ENCODE measurements at regions not wholly inside any gene's neighbourhood (a gene's known extent, or its start where the extent isn't known, plus 50 kb on each side); places are given as distances from the start of the nearest gene placed in this dataset.

- Histone ChIP-seq H3K4me1 (ENCODE audit: control insufficient read depth, insufficient read depth, low read length, poor library complexity, severe bottlenecking) (no peaks in the 10 kb centered on the region), H3K4me3 (ENCODE audit: extremely low read depth, insufficient read depth, low read length, poor library complexity, severe bottlenecking) (no peak overlapping the region), H3K27ac (ENCODE audit: low read depth, low read length, severe bottlenecking) (no peak overlapping the region), H3K36me3 (ENCODE audit: control insufficient read depth, insufficient read depth, low read length) (no peaks in the 10 kb centered on the region), H3K9me3 (ENCODE audit: control insufficient read depth, low read length) (no peaks in the 10 kb centered on the region)
- 83 to 100% methylated on average over 1 to 2 of the region's 4 CpGs for WGBS, 2 experiments (ENCODE audit: insufficient coverage in 2 of 2)
Observed at GRCh38 chr2:221671515-221671914, 99.4 kb upstream of the EPHA4 start.

- no peaks in the 10 kb centered on the region for H3K9me3 ChIP-seq (ENCODE audit: control insufficient read depth, low read length)
- WGBS, 2 experiments (ENCODE audit: insufficient coverage in 2 of 2), result 100% methylated on average over 2 to 3 of the region's 3 CpGs
- H3K4me1 ChIP-seq (ENCODE audit: control insufficient read depth, insufficient read depth, low read length, poor library complexity, severe bottlenecking), result no peaks in the 10 kb centered on the region
- no peak overlapping the region for H3K4me3 ChIP-seq (ENCODE audit: extremely low read depth, insufficient read depth, low read length, poor library complexity, severe bottlenecking)
- H3K27ac ChIP-seq (ENCODE audit: low read depth, low read length, severe bottlenecking), result no peak overlapping the region
- H3K36me3 ChIP-seq (ENCODE audit: control insufficient read depth, insufficient read depth, low read length), result no peaks in the 10 kb centered on the region
Observed at GRCh38 chr2:221662689-221663391, 90.7 kb upstream of the EPHA4 start.

DNA sequence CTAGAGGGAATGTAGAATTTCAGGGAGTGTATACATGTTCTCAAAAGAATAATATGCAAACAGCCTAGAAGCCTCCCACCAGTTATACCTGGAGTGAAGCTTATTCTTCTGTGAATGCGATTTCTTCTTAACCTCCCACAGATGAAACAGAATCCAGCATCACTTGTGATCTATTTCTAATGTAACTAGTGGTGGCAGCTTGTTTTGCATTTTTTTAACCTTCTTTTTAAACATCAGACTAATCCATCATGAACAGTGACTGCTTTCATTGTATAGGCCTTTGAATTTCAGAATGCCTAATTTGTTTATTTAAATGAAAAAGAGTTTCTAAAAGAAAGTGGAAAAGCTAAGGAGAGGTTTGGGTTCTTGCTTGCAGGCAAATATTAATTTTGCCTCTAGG is 85.7 kb upstream of the EPHA4 start:
- no peak overlapping the region for H3K4me3 ChIP-seq (ENCODE audit: extremely low read depth, insufficient read depth, low read length, poor library complexity, severe bottlenecking)
- WGBS, 2 experiments (ENCODE audit: insufficient coverage in 2 of 2), result no CpG with 5 or more reads among the region's 1 CpG
- no peaks in the 10 kb centered on the region for H3K36me3 ChIP-seq (ENCODE audit: control insufficient read depth, insufficient read depth, low read length)
- H3K9me3 ChIP-seq (ENCODE audit: control insufficient read depth, low read length), result no peaks in the 10 kb centered on the region
- H3K4me1 ChIP-seq (ENCODE audit: control insufficient read depth, insufficient read depth, low read length, poor library complexity, severe bottlenecking), result no peaks in the 10 kb centered on the region
- no peak overlapping the region for H3K27ac ChIP-seq (ENCODE audit: low read depth, low read length, severe bottlenecking)

- Histone ChIP-seq H3K36me3 (ENCODE audit: control insufficient read depth, insufficient read depth, low read length) (no peaks in the 10 kb centered on the region), H3K9me3 (ENCODE audit: control insufficient read depth, low read length) (no peaks in the 10 kb centered on the region), H3K4me3 (ENCODE audit: extremely low read depth, insufficient read depth, low read length, poor library complexity, severe bottlenecking) (no peak overlapping the region), H3K27ac (ENCODE audit: low read depth, low read length, severe bottlenecking) (no peak overlapping the region), H3K4me1 (ENCODE audit: control insufficient read depth, insufficient read depth, low read length, poor library complexity, severe bottlenecking) (no peaks in the 10 kb centered on the region)
- 79 to 80% methylated on average over 1 to 2 of the region's 3 CpGs for whole genome bisulfite sequencing, 2 experiments (ENCODE audit: insufficient coverage in 2 of 2)
Observed at GRCh38 chr2:221655300-221655699, 83.2 kb upstream of the EPHA4 start.

DNA sequence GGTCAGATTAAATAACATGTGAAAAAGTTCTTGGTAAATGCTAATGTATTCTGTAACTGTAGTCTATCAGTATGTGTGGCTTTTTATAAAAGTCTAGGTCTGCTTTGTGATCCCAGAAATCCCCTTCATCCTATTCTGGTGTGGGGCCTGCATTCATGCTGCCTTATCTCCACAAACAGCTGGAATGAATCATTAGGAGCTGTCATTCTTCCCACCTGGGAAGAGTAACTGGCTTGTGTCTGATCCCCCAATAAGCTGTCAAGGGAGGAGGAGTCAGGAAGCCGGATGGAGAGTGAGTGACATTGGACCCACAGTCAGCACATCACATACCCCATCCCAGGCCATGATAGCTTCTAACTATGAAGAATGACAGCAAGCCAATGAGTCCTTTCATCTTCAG is 81.1 kb upstream of the EPHA4 start:
- Histone ChIP-seq H3K27ac (ENCODE audit: low read depth, low read length, severe bottlenecking) (no peak overlapping the region), H3K36me3 (ENCODE audit: control insufficient read depth, insufficient read depth, low read length) (no peaks in the 10 kb centered on the region), H3K4me1 (ENCODE audit: control insufficient read depth, insufficient read depth, low read length, poor library complexity, severe bottlenecking) (no peaks in the 10 kb centered on the region), H3K9me3 (ENCODE audit: control insufficient read depth, low read length) (no peaks in the 10 kb centered on the region), H3K4me3 (ENCODE audit: extremely low read depth, insufficient read depth, low read length, poor library complexity, severe bottlenecking) (no peak overlapping the region)
- WGBS, 2 experiments (ENCODE audit: insufficient coverage in 2 of 2), result no CpG with 5 or more reads among the region's 1 CpG

- 89 to 91% methylated on average over 2 to 5 of the region's 5 CpGs for WGBS, 2 experiments (ENCODE audit: insufficient coverage in 2 of 2)
- Histone ChIP-seq H3K9me3 (ENCODE audit: control insufficient read depth, low read length) (no peaks in the 10 kb centered on the region), H3K27ac (ENCODE audit: low read depth, low read length, severe bottlenecking) (no peak overlapping the region), H3K4me1 (ENCODE audit: control insufficient read depth, insufficient read depth, low read length, poor library complexity, severe bottlenecking) (no peaks in the 10 kb centered on the region), H3K36me3 (ENCODE audit: control insufficient read depth, insufficient read depth, low read length) (no peaks in the 10 kb centered on the region), H3K4me3 (ENCODE audit: extremely low read depth, insufficient read depth, low read length, poor library complexity, severe bottlenecking) (no peak overlapping the region)
Observed at GRCh38 chr2:221649051-221649775, 77.1 kb upstream of the EPHA4 start.

- no peaks in the 10 kb centered on the region for H3K4me1 ChIP-seq (ENCODE audit: control insufficient read depth, insufficient read depth, low read length, poor library complexity, severe bottlenecking)
- 59 to 81% methylated on average over 3 of the region's 3 CpGs for WGBS, 2 experiments (ENCODE audit: insufficient coverage in 2 of 2)
- no peak overlapping the region for H3K27ac ChIP-seq (ENCODE audit: low read depth, low read length, severe bottlenecking)
- H3K9me3 ChIP-seq (ENCODE audit: control insufficient read depth, low read length), result peaks cover 7% of the 10 kb centered on the region
- no peak overlapping the region for H3K4me3 ChIP-seq (ENCODE audit: extremely low read depth, insufficient read depth, low read length, poor library complexity, severe bottlenecking)
- no peaks in the 10 kb centered on the region for H3K36me3 ChIP-seq (ENCODE audit: control insufficient read depth, insufficient read depth, low read length)
Observed at GRCh38 chr2:221642447-221642846, 70.3 kb upstream of the EPHA4 start.

- no peaks in the 10 kb centered on the region for H3K36me3 ChIP-seq (ENCODE audit: control insufficient read depth, insufficient read depth, low read length)
- H3K9me3 ChIP-seq (ENCODE audit: control insufficient read depth, low read length), result peaks cover 7% of the 10 kb centered on the region
- no peaks in the 10 kb centered on the region for H3K4me1 ChIP-seq (ENCODE audit: control insufficient read depth, insufficient read depth, low read length, poor library complexity, severe bottlenecking)
- WGBS, 2 experiments (ENCODE audit: insufficient coverage in 2 of 2), result 92 to 100% methylated on average over 6 to 9 of the region's 13 CpGs
- H3K27ac ChIP-seq (ENCODE audit: low read depth, low read length, severe bottlenecking), result no peak overlapping the region
- no peak overlapping the region for H3K4me3 ChIP-seq (ENCODE audit: extremely low read depth, insufficient read depth, low read length, poor library complexity, severe bottlenecking)
Observed at GRCh38 chr2:221641181-221641871, 69.2 kb upstream of the EPHA4 start.

- H3K4me1 ChIP-seq (ENCODE audit: control insufficient read depth, insufficient read depth, low read length, poor library complexity, severe bottlenecking), result no peaks in the 10 kb centered on the region
- no peak overlapping the region for H3K4me3 ChIP-seq (ENCODE audit: extremely low read depth, insufficient read depth, low read length, poor library complexity, severe bottlenecking)
- H3K36me3 ChIP-seq (ENCODE audit: control insufficient read depth, insufficient read depth, low read length), result no peaks in the 10 kb centered on the region
- WGBS, 2 experiments (ENCODE audit: insufficient coverage in 2 of 2), result no CpG with 5 or more reads among the region's 1 CpG
- peaks cover 7% of the 10 kb centered on the region for H3K9me3 ChIP-seq (ENCODE audit: control insufficient read depth, low read length)
- no peak overlapping the region for H3K27ac ChIP-seq (ENCODE audit: low read depth, low read length, severe bottlenecking)
Observed at GRCh38 chr2:221640686-221641085, 68.6 kb upstream of the EPHA4 start.

DNA sequence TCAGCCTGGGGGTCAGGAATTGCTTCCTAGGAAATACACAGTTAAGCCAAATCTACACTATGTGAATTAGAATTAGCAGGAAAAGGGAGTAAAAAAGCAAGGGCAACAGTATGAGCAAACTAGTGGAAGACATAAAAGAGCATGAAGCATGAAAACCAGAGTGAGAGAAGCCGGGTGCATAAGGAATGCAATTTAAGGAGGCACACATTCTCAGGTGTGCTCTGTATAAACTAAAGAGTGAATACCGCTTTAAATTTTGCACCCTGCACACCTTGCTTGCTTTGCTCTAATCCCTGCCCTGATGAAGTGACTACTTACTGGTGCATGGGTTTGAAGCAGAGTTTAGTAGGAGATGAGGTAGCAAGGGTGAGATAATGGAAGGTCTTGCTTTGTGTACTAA is 65.7 kb upstream of the EPHA4 start:
- Histone ChIP-seq H3K4me1 (ENCODE audit: control insufficient read depth, insufficient read depth, low read length, poor library complexity, severe bottlenecking) (no peaks in the 10 kb centered on the region), H3K9me3 (ENCODE audit: control insufficient read depth, low read length) (peaks cover 7% of the 10 kb centered on the region), H3K36me3 (ENCODE audit: control insufficient read depth, insufficient read depth, low read length) (no peaks in the 10 kb centered on the region), H3K4me3 (ENCODE audit: extremely low read depth, insufficient read depth, low read length, poor library complexity, severe bottlenecking) (no peak overlapping the region), H3K27ac (ENCODE audit: low read depth, low read length, severe bottlenecking) (no peak overlapping the region)
- WGBS, 2 experiments (ENCODE audit: insufficient coverage in 2 of 2), result 85 to 87% methylated on average over 2 of the region's 2 CpGs

DNA sequence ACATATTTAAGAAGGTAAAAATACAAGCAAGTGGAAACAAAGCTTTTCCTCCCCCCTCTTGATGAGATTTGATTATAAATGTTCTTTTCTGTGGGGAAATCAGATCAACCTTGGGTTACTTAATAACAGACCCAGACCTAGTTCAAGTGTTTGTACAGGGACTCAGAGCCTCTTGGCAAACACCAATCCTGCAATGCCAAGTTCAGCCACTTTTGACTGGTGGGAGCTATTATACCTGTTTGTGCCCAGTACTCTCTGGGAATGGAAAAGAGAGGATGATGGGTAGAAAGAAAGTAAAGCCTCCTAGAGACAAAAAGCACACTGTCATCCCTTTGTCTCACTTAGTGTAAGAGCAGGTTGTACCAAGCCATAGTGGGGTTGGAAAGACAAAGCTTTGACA is 63.8 kb upstream of the EPHA4 start:
- Histone ChIP-seq H3K36me3 (ENCODE audit: control insufficient read depth, insufficient read depth, low read length) (no peaks in the 10 kb centered on the region), H3K9me3 (ENCODE audit: control insufficient read depth, low read length) (no peaks in the 10 kb centered on the region), H3K4me1 (ENCODE audit: control insufficient read depth, insufficient read depth, low read length, poor library complexity, severe bottlenecking) (no peaks in the 10 kb centered on the region), H3K27ac (ENCODE audit: low read depth, low read length, severe bottlenecking) (no peak overlapping the region), H3K4me3 (ENCODE audit: extremely low read depth, insufficient read depth, low read length, poor library complexity, severe bottlenecking) (no peak overlapping the region)
